Prostate gland (tissue), 2 donors: ENCODE measurements at regions not wholly inside any gene's neighbourhood (a gene's known extent, or its start where the extent isn't known, plus 50 kb on each side); places are given as distances from the start of the nearest gene placed in this dataset.

Experiments
- POLR2A ChIP-seq: fragments of 450-650 bp; IDR thresholded peaks from one replicate; pipeline ENCODE4 v1.6.1; 2016; ENCODE audit warnings: antibody characterized with exemption, mild to moderate bottlenecking
- POLR2AphosphoS5 ChIP-seq: sonication (generic); formaldehyde crosslinking; IDR thresholded peaks from one replicate; pipeline ENCODE4 v1.6.1; 2017; ENCODE audit warnings: antibody characterized with exemption
- TF ChIP-seq, protein P1 (sequence below), 4 experiments: fragments of 200-600 bp in 2 of 4; fragments of 450-650 bp in 2 of 4; sonication (generic) in 2 of 4; IDR thresholded peaks; 1 replicate in 3 of 4; 2 replicates in 1 of 4; pipeline ENCODE4 v1.5.1; 2016 to 2019; ENCODE audit warnings: antibody characterized with exemption in 4 of 4, mild to moderate bottlenecking in 2 of 4, moderate library complexity in 2 of 4

DNA sequence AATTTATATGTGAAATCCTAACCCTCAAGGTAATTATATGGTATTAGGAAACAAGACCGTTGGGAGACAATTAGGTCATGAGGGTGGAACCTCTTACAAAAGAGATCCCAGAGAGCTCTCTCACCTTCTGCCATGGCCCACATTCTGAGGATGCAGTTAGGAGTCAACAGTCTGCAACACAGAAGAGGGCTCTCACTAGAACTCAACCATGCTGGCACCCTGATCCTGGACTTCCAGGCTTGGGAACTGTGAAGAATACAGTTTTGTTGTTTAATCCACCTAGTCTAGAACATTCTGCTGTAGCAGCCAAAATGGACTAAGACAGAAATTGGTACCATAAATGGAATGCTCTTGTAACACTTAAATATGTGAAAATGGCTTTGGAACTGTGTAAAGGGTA is 278.8 kb upstream of the GALNTL6 start:
- TF ChIP-seq, protein P1, sequence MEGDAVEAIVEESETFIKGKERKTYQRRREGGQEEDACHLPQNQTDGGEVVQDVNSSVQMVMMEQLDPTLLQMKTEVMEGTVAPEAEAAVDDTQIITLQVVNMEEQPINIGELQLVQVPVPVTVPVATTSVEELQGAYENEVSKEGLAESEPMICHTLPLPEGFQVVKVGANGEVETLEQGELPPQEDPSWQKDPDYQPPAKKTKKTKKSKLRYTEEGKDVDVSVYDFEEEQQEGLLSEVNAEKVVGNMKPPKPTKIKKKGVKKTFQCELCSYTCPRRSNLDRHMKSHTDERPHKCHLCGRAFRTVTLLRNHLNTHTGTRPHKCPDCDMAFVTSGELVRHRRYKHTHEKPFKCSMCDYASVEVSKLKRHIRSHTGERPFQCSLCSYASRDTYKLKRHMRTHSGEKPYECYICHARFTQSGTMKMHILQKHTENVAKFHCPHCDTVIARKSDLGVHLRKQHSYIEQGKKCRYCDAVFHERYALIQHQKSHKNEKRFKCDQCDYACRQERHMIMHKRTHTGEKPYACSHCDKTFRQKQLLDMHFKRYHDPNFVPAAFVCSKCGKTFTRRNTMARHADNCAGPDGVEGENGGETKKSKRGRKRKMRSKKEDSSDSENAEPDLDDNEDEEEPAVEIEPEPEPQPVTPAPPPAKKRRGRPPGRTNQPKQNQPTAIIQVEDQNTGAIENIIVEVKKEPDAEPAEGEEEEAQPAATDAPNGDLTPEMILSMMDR (IDR thresholded peaks at IDR 0.05), result no peak
- TF ChIP-seq POLR2AphosphoS5 (no peak), POLR2A (no peak)
